Cardiac septum (tissue), 1 donor: ENCODE measurements at regions not wholly inside any gene's neighbourhood (a gene's known extent, or its start where the extent isn't known, plus 50 kb on each side); places are given as distances from the start of the nearest gene placed in this dataset.
"Not testable (repeated sequence)": the region's sequence is repeated elsewhere in the genome, so short reads cannot be mapped to it uniquely, and the experiment has no call there.

Experiments
- DNase-seq: peaks from one replicate; pipeline ENCODE4 v3.0.0-alpha.2; 2020; ENCODE audit warnings: low spot score
- intact Hi-C: fragments of 100-400 bp; cut with DNase I; formaldehyde crosslinking; loops from one replicate; pipeline ENCODE4 v1.14.0; 2022
- donor health status: DM: no; HTN: no; CAD: no.

- no peak for DNase-seq
- intact Hi-C loops: no loop called here
Measured at GRCh38 chr22:19656541-19657251, 57.6 kb upstream of the SEPTIN5 start.

- no peak for DNase-seq
- intact Hi-C loops: no loop called here
Measured at GRCh38 chr22:19657252-19658056, 56.8 kb upstream of the SEPTIN5 start.

GRCh38 chr22:19658057-19658966 is 56.0 kb upstream of the SEPTIN5 start:
- no peak for DNase-seq
- intact Hi-C loops: no loop called here

GRCh38 chr22:19658967-19659804 is 55.1 kb upstream of the SEPTIN5 start:
- DNase-seq: no peak

GRCh38 chr22:19659805-19660345 is 54.4 kb upstream of the SEPTIN5 start:
- DNase-seq: no peak
- intact Hi-C loops: loop anchor here (10.0 kb wide), 1 partner anchor 55 kb away; the partner anchor contains the start of gene SEPTIN5

More at GRCh38 chr22:19658967-19659804, 55.1 kb upstream of the SEPTIN5 start:
- intact Hi-C loops: no loop called here

GRCh38 chr22:19660583-19660982 is 53.7 kb upstream of the SEPTIN5 start:
- not testable (repeated sequence) for DNase-seq
- intact Hi-C loops: loop anchor here (10.0 kb wide), 1 partner anchor 54 kb away; the partner anchor contains the start of gene SEPTIN5

GRCh38 chr22:19661156-19661555 is 53.1 kb upstream of the SEPTIN5 start:
- DNase-seq: no peak
- intact Hi-C loops: loop anchor here (10.0 kb wide), 1 partner anchor 54 kb away; the partner anchor contains the start of gene SEPTIN5

- intact Hi-C loops: loop anchor here (10.0 kb wide), 1 partner anchor 53 kb away; the partner anchor contains the start of gene SEPTIN5
- not testable (repeated sequence) for DNase-seq
Measured at GRCh38 chr22:19662049-19662684, 52.1 kb upstream of the SEPTIN5 start.

GRCh38 chr22:19663286-19663815 is 51.0 kb upstream of the SEPTIN5 start:
- intact Hi-C loops: loop anchor here (10.0 kb wide), 1 partner anchor 51 kb away; the partner anchor contains the start of gene SEPTIN5
- peak; percentile 85 for DNase-seq

- intact Hi-C loops: loop anchor here (10.0 kb wide), 1 partner anchor 51 kb away; the partner anchor contains the start of gene SEPTIN5
Measured at GRCh38 chr22:19663821-19664355, 50.4 kb upstream of the SEPTIN5 start.

GRCh38 chr22:19664406-19664805 is 49.9 kb upstream of the SEPTIN5 start:
- no peak for DNase-seq
- intact Hi-C loops: loop anchor here (10.0 kb wide), 1 partner anchor 50 kb away; the partner anchor contains the start of gene SEPTIN5

More at GRCh38 chr22:19663821-19664355, 50.4 kb upstream of the SEPTIN5 start:
- DNase-seq: no peak
